DMS53 treated with DMSO at 0.1 percent for 48 hours (cell line): ENCODE measurements at regions not wholly inside any gene's neighbourhood (a gene's known extent, or its start where the extent isn't known, plus 50 kb on each side); places are given as distances from the start of the nearest gene placed in this dataset.
"Not testable (repeated sequence)": the region's sequence is repeated elsewhere in the genome, so short reads cannot be mapped to it uniquely, and the experiment has no call there.

ENCODE experiments used
- DNase-seq: peaks from one replicate; lab custom pipeline; 2025; ENCODE audit not compliant: unreplicated experiment; lab: John Stamatoyannopoulos, UW

- DNase-seq: no peak
These were observed 772.6 kb downstream of the TSN start for GRCh38 chr2:122528061-122528460.

- no peak for DNase-seq
These were observed 773.7 kb downstream of the TSN start for GRCh38 chr2:122528958-122529705.

GRCh38 chr2:122530814-122531213 is 775.4 kb downstream of the TSN start:
- DNase-seq: no peak

- no peak for DNase-seq
These were observed 776.0 kb downstream of the TSN start for GRCh38 chr2:122531290-122532071.

GRCh38 chr2:122532072-122532344 is 776.6 kb downstream of the TSN start:
- no peak for DNase-seq

- no peak for DNase-seq
These were observed 777.0 kb downstream of the TSN start for GRCh38 chr2:122532481-122532880.

- DNase-seq: no peak
These were observed 780.6 kb downstream of the TSN start for GRCh38 chr2:122535960-122536505.

GRCh38 chr2:122539311-122539710 is 783.9 kb downstream of the TSN start:
- DNase-seq: no peak

GRCh38 chr2:122539920-122540319 is 784.5 kb downstream of the TSN start:
- peak; percentile 60 for DNase-seq

- no peak for DNase-seq
These were observed 786.8 kb downstream of the TSN start for GRCh38 chr2:122542236-122542635.

- no peak for DNase-seq
These were observed 787.2 kb downstream of the TSN start for GRCh38 chr2:122542646-122543045.

- DNase-seq: no peak
These were observed 788.4 kb downstream of the TSN start for GRCh38 chr2:122543815-122544214.

- no peak for DNase-seq
These were observed 790.4 kb downstream of the TSN start for GRCh38 chr2:122545821-122546220.

- no peak for DNase-seq
These were observed 807.3 kb downstream of the TSN start for GRCh38 chr2:122562775-122563174.

- DNase-seq: no peak
These were observed 808.3 kb downstream of the TSN start for GRCh38 chr2:122563781-122564180.

GRCh38 chr2:122564843-122565242 is 809.4 kb downstream of the TSN start:
- no peak for DNase-seq

GRCh38 chr2:122565364-122565763 is 809.9 kb downstream of the TSN start:
- DNase-seq: no peak

GRCh38 chr2:122570641-122571040 is 815.2 kb downstream of the TSN start:
- DNase-seq: no peak

- not testable (repeated sequence) for DNase-seq
These were observed 816.0 kb downstream of the TSN start for GRCh38 chr2:122571471-122571870.

- DNase-seq: no peak
These were observed 819.6 kb downstream of the TSN start for GRCh38 chr2:122575076-122575475.

GRCh38 chr2:122583159-122583917 is 827.9 kb downstream of the TSN start:
- no peak for DNase-seq

- no peak for DNase-seq
These were observed 835.1 kb downstream of the TSN start for GRCh38 chr2:122590524-122590923.
